Ammon's horn (tissue), 1 donor: ENCODE measurements at regions not wholly inside any gene's neighbourhood (a gene's known extent, or its start where the extent isn't known, plus 50 kb on each side); places are given as distances from the start of the nearest gene placed in this dataset.
"Not testable (repeated sequence)": the region's sequence is repeated elsewhere in the genome, so short reads cannot be mapped to it uniquely, and the experiment has no call there.

Experiments used
- DNase-seq: peaks from one replicate; pipeline ENCODE4 v3.0.0-alpha.2; 2016; ENCODE audit warnings: low spot score

DNA sequence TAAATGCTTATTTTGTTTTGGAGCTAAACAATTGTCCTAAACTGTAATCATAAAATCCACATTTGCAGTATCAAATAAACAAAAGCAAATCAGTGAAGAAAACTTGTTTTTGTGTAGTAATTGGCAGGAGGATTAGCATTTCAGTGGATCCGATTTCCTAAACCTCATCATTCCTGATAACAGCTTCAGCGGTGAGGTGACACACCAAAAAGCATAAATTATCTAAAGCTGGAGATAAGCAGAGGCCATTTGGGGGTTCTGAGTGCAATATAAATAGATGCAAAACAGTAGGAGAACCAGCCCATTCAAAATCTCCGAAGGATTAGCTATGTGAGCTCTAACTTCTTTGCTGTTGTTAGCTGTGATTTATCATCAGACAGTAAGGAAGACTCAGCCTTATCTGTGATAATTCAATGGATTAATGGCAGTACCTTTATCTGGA, 235.8 kb downstream of the EPHA7 start:
- DNase-seq = no peak

DNA sequence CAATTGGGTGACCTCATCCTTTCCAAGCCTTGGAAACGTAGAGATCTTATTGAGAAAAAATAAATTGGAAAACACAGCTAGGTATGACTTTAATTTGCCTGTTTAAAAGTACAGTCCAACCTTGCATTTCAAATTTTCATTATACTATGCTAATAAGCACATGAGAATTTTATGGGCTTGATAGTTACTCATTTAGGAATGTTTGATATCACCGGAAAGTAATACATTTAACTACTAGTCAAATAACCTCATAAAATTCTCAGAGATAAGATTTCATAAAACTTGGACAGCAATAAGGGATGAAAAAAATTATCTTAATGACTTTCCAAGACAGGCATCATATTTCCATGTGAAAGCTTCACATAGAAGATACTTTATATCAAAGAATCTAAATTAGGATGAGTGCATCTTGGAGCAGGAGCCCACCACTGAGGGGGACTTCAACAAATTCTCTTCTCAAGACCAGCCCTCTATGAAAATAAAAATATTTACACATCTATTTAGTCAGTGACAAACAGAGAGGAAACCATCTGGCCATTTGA, 236.3 kb downstream of the EPHA7 start:
- DNase-seq = no peak

DNA sequence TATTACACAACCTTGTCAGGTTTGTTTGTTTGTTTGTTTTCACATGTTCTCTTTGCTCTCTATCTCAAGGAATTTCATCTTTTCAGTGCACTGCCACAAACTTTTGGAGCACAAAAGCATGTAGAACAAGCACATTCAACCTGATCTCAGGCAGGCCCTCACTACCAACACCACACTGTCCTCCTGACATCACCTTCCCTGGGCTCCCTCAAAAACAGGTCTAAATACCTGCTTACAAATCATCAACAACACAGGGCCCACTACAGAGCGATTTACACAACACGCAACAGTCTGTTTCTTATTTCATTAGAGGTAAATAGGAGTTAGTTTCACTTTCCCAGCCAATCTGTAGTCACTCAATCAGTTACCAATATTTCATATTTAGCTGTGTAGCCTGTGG, 241.4 kb downstream of the EPHA7 start:
- no peak for DNase-seq

DNA sequence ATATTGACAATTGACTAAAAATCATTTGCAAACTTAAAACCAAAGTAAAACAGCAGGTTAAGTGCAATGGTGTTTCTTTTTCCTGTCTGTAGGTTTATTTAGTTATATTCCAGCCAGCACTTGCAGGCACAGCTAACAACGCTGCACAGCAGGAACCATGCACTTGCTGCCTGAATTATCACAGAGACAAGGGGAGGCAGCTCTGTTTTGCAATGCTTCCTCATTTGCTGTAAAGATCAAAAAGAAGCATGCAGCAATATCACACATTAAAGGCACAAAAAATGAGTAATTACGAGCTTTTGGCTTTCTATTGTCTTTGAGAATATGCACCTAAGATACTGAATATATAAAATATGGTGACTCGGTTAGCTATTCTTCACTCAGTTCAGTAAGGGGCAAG, 241.9 kb downstream of the EPHA7 start:
- DNase-seq = no peak

DNA sequence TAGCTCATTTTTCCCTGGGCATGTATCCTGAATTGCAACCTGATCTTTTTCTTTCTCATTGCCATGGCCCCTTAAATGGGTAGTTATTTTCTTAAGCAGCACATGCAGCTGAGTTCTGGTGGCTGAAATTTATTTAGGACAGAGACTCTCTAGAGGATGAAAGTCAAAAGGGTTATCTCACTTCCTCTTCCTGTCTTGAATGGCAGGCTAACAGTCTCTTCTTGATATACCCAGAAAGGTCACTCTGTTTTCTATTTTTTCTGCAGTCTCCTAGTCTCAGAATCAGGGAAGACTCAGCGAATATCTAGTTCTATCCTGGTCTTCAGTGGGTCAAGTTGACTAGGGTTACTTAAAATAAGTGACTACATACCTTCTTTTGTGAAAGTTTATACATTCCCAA, 243.3 kb downstream of the EPHA7 start:
- DNase-seq = no peak

DNA sequence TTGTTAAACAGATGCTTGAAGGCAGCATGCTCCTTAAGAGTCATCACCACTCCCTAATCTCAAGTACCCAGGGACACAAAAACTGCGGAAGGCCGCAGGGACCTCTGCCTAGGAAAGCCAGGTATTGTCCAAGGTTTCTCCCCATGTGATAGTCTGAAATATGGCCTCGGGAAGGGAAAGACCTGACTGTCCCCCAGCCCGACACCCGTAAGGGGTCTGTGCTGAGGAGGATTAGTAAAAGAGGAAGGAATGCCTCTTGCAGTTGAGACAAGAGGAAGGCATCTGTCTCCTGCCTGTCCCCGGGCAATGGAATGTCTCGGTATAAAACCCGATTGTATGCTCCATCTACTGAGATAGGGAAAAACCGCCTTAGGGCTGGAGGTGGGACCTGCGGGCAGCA, 245.8 kb downstream of the EPHA7 start:
- not testable (repeated sequence) for DNase-seq

DNA sequence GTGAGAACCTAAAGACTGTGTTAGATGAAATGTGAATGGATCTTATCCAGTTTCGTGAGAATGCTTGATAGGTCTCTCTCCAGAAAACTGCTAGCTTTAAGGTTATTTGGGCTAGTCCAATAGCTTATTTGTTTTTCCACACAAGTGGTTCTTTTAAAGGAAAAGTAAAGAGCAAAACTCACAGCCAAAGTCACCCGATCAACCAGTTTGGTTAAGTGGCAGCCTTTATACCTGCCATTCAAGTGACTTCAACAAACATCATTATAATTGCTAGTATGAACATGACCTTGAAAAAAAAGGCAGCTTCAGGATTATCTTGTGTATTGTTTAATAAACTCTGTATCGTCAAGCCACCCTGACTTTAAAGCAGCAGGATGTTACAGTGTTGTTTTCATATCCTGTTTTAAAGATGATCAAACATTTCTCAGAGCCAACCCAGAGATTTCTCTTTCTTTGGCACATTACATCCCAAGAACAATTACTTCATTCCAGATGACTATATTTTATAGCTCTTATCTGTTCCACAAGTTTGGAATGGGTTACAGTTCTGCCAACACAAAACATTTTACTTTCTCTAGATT, 253.4 kb downstream of the EPHA7 start:
- DNase-seq = no peak

DNA sequence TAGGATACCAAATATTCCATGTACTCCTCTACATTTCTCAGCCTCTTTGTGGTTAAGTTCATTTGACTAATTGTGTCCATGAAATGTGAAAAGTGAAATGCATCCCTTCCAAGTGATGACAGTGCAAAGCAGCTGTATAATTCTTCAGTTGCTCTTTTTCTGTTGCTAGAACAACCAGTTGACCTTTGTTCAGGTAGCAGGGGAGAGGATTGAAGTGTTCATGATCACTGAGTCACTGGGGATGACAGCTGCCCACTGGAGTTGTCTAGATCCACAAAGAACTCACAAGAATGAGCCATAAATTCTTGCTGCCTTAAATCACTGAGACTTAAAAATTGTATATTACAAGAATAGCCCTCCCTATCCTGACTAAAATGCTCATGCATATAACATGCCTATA, 254.6 kb downstream of the EPHA7 start:
- no peak for DNase-seq

DNA sequence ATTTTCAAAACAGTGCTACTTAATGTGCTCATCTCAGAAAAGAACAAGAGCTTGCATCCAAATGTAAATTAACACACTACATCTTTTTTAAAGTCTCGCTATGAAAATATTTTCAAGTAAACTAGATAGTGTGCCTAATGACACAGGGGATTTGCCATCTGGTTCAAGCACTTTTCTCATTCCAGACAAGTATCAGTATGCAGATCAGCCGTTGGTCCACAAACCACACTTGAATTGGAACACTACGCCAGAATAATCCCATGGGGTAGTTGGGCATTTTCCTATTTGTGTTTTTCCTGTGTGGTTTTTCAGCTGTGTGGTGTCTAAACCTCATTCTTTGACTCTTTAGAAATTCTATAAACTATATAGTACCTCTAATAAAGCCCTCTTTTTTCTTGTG, 256.2 kb downstream of the EPHA7 start:
- DNase-seq = no peak

DNA sequence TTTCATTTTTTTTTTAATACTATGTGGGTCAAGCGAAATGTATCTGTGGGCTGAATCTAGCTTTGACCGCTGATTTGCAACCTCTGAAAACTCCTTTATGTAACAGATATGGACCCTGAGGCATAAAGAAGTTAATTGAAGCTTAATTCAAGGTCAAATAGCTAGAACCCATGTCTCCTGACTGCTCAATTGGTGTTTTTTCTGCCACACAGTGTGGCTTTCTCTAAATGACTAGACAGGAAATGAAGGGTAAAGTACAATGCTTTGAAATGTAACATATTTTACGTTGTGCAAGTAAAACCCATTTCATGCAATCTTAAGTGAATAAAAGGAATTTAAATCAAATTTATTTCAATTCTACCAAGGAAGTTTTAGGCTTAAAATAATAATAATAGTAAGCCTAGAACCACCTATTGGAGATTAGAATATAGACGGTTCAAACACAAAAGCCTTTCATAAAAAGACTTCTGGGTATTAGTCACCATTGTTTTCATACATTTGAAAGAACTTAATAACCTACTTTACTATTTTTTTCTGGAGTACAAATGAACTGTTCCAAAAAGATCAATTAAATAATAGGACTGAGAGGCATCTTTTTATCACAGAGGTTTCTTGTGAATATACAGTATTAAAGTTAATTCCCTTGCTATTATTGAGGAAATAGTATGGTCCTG, 279.8 kb downstream of the EPHA7 start:
- DNase-seq = no peak

DNA sequence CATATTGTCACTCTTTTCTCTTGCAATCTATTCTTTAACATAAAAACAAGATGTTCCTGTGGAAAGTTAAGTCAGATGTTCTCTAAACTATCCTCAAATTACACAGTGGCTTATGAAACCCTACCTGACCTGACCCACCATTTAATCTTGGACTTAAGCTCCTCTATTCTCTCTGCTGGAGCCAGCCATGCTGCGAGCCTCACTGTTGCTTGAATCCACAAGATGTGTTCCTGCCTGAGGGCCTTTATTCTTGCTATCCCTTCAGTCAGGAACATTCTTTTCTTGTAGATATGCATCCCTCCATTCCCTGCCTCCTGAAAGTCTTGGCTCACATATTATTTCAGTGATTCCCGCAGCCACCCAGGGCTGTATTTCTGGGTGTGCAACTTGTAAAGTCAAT, 283.2 kb downstream of the EPHA7 start:
- no peak for DNase-seq

DNA sequence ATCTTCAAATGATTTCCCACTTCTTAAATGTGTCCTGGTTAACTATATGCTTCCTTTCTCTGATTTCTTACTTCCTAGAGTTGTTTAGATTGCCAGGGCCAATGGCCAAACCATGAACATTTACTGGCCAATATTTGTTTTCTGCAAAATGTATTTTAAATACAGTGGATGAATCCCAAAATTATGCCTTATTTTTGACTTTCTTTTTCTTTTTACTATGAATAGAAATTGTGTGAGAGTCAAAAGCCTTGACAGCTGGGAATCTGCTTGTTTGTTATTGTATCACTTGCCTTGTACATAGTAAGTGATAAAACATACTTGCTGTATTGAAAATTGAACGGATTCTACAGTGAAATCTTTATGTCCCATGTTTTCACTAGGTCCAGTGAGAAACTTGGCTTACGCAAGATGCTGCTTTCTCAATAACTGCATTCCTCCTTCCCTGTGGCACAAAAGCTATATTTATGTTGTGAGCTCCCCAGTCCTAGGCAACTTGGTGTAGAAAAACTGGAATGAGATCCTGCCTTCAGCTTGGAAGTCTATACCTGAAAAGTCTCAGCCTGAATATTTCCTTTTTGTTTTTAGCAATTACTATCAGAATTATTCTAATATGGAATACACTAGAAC, 295.2 kb downstream of the EPHA7 start:
- no peak for DNase-seq

DNA sequence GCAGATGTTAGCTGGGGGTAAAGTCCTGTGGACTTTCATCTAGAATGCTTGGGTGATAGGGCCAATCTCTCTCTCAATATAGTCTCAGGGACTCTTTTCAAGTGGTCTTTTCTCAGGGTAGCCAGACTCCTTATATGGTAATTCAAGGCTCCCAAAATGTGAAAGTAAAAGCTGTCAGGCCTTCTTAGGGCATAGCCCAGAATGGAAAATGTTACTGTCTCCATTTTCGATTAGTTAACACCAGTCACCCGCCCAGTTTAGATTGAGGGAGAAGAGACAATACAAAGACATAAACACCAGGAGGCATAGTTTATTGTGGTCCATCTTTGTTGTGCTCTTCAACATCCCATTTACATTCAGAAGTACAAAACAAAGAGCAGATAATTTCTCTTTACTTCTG, 295.8 kb downstream of the EPHA7 start:
- no peak for DNase-seq

DNA sequence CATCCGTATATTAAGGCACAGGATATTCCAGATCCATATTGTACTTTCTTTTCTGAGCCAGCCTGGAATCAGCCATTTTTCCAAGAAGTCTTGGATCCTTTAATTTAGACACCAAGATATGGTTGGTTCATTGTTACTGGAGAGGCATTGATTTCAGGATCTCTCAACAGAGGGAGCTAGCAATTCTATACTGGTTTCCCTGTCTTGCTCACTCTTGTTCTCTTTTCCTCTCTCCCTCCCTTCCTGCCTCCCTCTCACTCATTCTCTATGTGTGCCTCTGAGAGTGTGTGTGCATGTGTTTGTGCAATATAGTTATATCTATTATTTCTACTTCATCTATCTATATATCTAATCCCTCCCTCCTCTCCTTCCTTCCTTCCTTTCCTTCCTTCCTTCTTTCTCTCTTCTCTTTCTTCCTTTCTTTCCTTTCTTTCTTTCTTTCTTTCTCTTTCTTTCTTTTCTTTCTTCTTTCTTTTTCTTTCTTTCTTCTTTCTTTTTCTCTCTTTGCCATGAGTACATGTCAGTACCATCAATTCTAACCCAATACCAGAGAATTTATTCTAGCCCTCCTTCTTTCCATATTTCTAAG, 299.1 kb downstream of the EPHA7 start:
- DNase-seq = no peak

DNA sequence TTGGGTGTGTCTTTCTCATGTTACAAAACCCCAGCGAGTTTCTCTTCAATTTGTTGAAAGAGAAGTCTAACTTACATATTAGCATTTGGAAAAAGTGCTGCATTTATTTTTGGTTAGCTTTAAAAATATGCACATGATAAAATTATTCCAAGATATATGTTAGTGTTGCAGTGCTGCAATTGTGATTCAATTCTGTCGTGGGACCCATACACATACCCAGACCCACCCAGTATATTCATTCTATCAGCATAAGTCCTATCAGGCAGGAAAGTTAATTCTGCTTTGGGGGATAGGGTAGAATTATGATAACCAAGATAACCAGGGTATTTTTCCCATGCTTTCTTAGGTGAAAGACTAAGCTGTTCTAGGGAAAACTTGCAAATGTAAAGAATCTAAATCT, 313.5 kb downstream of the EPHA7 start:
- no peak for DNase-seq

DNA sequence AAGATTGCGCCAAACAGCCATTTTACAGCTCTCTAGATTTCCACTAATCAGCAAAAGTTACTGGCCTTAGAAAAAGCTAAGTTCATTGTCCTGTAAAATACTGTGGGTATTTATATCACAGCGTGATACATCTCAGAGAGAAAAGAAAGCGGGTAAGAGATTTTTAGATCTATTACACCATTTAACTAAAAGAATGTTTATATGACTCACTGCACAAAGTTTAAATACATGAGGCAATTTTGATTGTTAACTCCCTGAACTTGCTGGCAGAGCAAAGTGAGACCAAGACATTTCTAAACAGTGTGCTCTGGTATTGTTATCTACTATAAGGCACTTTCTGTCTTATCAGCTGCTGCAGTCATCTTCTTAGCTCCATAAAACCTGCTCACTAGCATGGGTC, 314.3 kb downstream of the EPHA7 start:
- no peak for DNase-seq

DNA sequence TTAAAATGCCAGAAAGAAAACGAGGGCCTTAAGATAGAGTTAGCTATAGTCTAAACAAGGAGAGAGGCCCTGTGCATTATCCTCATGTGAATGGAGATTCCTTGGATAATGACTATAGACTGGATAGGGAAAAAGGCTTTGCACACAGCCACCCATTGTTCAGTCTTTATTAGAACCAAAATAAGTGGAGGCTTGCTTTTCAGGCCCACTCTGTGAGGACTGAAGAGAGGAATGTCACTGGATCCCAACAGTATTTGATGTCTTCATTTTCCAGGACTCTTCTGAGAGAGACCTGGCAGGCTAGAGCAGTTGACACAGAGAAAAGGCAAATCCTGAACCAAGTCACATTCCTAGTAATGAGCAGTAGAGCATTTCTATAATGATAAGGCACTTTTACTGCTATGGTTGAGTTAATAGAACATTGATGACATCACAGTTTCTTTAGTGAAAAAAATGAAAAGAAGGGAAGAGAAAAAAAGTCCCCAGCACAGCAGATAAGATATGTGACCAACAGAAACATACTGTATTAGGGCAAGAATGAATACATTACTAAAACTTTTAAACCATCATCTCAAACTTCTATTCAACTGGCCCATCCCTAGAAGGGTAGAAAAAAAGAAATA, 315.1 kb downstream of the EPHA7 start:
- DNase-seq = no peak

DNA sequence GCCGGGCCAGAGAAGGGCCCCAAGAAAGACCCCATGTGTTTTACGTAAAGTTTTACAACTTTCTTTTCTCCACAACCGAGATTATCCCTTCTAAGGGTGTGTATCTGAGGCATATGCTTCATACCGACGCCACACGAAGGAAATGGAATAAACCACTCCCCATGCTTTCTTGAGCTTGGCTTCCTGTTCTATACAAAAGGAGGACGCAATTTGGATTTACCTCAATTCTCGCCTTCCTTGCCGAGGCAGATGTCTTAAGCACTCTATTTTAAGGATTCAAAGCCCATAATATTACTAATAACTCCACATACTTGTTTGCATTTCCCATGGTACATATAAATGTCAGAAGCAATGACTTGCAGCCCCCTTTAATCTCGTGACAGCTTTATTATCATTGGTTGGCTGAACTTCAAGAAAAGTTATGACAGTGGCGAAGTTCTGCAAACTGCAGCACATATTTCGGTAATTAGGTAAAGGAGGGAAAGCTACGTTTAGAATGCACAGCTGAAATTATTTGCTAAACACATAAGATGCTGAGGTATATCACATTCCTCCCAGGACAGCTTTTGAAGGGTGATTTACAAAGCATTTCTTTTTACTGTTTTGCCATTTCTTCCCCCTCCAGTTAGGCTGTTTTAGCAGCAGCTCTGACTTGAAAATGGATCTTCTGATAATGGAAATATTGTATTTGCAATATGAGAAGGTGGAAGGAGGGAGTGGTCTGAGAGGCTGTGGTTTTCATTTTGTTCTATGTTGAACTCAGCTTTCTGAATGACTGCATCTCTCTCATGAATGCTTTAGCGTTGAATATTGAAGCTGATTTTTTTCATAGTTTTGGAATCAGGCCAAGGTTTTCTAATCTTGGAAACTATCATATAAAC, 330.5 kb downstream of the EPHA7 start:
- no peak for DNase-seq

DNA sequence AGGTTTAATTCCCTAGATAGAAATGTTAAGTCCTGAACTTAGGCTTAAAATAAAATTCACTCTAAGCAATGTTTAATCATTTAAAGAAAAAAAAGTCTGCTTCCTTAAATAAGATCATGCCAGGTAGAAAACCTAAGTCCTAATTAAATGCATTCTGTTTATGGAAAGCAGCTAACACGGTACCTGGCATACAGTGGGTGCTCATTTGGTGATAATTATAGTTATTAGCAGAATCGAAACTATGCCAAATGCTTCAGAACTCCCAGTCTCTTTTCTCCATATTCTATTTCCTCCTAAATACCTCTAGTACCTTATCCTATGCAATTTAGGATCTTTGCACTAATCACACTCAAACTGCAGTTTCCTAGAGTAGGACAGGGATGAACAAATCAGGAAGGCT, 331.8 kb downstream of the EPHA7 start:
- DNase-seq = no peak

DNA sequence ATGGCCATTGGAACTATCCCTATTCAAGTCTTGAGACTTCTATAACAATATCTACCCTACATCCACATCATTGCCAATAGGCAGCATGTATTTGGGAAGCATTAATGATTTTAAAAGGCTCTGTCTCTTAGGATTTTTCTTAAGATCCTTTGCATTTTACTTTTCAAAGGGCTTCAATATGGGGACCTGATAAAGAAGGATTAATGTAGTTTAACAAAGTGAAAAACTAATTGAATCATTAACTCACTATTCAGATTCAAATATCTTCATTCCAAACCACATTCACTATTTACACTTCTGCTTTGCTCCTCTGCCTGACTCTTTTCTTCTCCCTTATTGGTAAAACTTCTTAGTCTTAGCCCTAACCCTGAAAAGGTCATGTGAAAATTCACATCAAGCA, 333.0 kb downstream of the EPHA7 start:
- no peak for DNase-seq

DNA sequence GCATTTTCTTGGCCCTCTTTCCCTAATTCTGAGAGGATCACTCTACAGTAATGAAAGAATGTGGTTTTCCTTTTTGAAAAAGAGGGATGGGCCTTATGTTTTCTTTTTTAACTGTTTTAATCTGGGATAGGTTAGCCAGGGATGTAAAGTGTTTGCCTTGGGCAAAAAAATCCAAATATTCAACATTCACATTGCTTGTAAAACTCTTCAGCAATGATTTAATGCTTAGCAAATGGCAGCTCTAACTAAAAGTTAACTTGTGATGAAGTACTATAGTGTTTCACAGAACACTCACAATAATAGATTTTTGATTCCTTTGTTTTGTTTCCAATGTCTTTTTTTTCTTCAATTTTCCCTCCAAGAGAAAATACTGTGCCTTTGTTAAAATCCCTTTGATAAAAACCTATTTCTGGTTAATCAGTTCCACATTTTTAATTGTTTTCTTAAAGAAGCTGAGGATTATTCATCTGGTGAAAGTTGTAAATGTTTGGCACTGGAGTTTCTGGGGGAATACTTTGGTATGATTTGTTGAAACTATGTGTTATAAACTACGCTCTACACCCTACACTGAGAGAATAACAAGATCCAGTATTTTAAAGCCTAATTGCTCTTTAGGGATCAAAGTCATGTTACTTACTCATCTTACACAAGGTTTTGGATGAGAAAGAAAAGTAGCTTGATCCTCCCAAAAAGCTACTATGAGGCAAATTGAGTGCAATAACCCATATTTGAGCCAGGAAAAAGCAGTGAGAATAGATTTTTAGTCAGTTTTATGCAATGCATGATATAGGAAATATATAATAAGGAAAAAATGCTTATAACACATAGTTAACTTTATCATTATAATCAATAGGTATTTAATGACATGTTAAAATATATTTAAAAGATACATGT, 335.8 kb downstream of the EPHA7 start:
- no peak for DNase-seq
